ENCODE measurements at regions not wholly inside any gene's neighbourhood (a gene's known extent, or its start where the extent isn't known, plus 50 kb on each side); places are given as distances from the start of the nearest gene placed in this dataset.

DNA sequence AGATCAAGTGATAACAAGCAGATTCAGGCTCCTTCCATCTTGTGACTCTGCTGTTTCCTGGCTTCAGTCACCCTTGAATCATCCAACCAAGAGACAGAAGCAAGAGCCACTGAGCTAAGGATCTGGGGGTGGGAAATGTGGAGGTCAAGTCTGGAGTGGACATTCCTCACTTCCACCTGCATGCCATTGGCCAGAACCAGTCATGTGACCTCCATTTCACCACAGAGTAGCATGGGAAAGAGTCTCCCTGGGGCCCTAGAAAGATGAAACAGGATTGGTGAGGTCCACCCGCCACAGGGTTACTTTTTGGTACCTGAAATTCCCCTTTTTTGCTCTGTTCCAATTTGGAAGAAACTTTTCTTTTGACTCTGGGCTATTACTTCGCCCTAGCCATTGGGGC lies 1006.0 kb upstream of the EEF2KMT start:
- DNase-seq = no peak

GRCh38 chr16:6099102-6099501 lies 1001.5 kb upstream of the EEF2KMT start:
- no peak for DNase-seq

DNA sequence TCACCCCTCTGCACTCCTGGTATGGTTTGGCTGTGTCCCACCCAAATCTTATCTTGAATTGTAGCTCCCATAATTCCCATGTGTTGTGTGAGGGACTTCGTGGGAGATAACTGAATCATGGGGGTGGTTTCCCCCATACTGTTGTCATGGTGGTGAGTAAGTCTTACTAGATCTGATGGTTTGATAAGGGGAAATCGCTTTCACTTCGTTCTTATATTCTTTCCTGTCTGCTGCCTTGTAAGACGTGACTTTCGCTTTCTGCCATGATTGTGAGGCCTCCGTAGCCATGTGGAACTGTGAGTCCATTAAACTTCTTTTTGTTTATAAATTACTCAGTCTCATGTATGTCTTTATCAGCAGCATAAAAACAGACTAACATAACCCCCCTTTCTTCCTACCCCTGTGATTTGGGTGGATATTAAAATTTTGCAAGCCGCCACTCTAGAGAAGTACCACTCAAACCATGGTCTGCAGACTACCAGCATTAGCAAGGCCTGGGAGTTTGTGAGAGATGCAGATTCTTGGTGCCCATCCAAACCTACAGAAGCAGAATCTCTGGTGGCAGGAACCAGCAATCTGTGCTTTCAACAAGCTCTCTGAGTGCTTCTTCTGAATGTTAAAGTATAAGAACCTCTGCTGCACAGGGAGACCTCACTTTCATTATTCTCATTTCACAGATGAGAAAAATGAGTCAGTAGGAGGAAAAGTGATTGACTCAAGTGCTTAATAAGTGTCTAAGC lies 999.5 kb upstream of the EEF2KMT start:
- no peak for DNase-seq

DNA sequence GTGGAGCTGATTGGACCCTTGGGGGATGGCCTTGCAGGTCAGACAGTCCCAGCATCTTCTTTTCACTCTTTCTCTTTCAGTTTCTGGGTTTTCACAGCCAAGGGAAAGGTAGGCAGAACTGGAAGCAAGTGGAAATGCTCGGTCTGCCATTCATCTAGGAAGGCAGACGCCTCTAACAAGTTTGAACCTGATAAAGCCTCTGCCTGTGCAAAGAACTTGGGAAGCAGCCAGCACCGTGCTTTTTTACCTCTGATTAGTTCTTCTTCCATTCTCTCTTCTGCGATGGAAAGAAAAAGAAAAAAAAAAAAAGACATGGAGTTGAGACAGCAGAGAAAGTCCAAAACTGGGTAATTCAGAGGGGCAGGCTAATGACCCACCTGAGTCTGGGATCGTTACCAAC lies 997.8 kb upstream of the EEF2KMT start:
- DNase-seq = no peak

- no peak for DNase-seq
These were observed 993.4 kb upstream of the EEF2KMT start for GRCh38 chr16:6091021-6091420.

GRCh38 chr16:6081320-6081976 lies 983.9 kb upstream of the EEF2KMT start:
- DNase-seq = no peak

GRCh38 chr16:6076631-6077030 lies 979.0 kb upstream of the EEF2KMT start:
- no peak for DNase-seq

DNA sequence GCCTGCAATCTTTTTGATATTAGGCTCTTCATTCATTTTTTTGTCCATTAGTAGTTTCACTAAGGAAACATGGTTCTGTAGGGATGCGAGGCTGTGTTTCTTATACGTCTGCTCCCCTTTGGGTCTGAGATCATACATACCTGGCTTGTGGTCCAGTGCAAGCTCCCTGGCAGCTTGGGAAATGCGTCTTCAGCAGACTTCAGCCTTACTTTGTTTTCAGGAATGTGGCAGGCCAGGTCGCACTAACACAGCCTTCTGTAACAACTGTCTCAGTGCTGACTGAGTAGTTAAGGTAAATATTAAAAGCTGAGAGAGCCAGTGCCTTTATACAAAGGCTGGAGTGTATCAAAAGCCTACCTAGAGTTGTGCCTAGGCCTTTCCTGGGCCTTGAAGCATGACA lies 970.5 kb upstream of the EEF2KMT start:
- DNase-seq = no peak

DNA sequence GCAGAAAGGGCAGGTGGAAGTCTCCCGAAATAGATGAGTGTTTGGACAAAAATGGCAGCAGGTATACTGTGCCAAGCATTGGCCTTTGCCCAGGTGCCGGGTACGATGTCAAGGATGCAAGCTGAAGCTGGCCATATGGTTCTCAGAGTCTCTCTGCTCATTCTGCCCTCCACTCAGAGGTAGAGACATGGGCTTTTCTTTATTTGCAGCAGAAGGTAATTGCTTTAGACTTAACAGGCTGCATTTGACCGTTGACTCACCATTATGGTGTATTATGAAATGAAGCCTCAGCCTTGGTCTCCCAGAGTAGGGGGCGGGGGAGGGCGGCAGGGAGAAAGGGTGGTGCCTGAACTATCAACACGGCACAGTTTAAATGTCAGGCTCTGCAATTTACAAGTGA lies 969.1 kb upstream of the EEF2KMT start:
- DNase-seq = no peak

DNA sequence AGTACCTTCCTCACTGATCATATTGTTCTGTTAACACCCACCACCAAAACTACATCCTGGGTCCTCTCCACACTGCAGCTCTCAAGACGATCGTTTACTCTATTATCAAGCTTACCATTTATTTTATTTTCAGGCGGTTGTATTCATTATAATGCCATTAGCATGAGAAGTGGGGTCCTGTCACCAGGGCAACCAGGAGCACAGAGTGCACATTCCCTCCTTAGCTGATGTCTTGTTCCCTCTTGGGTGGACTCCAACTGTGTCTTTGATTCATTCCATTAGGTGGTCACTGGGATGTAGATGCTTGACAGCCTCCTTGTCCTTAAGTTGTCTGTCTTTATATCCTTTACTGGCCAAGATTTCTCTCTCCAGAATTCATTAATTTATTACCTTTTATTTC lies 965.9 kb upstream of the EEF2KMT start:
- no peak for DNase-seq

GRCh38 chr16:6059671-6060070 lies 962.1 kb upstream of the EEF2KMT start:
- no peak for DNase-seq

DNA sequence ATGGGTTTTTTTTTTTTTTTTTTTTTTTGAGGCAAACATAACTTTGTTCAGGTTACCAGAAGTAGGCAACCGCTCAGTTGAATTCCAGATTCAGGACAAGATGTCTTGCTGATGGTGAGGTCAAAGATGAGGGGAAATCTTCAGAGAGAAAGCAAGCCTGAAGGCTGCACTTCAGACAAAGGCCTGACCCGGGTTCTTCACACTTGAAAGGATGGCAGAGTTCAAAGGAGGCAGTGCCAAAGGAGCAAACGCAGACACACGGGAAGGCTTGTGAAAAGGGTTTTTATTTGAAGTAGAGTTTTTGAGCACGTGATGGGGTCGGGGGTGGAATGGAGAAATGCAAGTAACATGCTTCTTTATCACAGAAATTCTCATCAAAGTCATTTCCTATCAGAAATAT lies 960.2 kb upstream of the EEF2KMT start:
- no peak for DNase-seq

GRCh38 chr16:6048017-6048416 lies 950.4 kb upstream of the EEF2KMT start:
- DNase-seq = no peak

- no peak for DNase-seq
These were observed 949.7 kb upstream of the EEF2KMT start for GRCh38 chr16:6047325-6047724.

DNA sequence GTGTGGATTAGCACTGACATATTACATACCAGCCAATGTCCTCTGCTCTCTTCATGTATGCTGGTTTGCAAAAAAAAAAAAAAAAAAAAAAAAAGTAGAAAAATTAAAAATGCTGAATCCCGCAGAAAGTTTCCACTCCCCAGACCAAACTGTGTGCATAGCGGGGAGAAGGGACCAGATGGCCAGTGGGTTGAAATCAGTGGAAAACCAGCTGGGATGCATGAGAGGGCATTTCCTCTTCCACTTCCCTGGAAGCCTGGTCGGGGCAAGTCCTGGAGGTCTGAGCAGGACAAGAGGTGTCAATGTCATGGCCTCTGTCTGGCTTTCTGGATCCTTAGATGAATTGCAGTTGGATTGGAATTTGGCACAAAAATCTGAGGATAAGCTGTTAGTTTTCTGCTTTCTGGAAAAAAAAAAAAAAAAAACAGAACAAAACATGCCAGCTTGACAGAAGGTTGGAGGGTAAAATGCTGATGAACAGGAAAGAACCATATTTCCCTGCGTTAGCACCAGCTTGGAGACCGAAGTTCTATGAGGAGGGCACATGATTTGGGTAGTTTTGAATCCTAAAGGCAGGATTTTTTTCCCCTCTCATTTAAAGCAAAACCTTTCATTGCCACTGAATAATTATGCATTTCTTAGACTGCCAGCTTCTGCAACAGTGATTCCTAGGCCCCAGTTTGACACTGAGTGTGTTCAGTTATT lies 941.5 kb upstream of the EEF2KMT start:
- no peak for DNase-seq

- no peak for DNase-seq
These were observed 937.6 kb upstream of the EEF2KMT start for GRCh38 chr16:6035161-6035560.

- no peak for DNase-seq
These were observed 936.9 kb upstream of the EEF2KMT start for GRCh38 chr16:6034511-6034910.

- no peak for DNase-seq
These were observed 934.8 kb upstream of the EEF2KMT start for GRCh38 chr16:6032438-6032837.

DNA sequence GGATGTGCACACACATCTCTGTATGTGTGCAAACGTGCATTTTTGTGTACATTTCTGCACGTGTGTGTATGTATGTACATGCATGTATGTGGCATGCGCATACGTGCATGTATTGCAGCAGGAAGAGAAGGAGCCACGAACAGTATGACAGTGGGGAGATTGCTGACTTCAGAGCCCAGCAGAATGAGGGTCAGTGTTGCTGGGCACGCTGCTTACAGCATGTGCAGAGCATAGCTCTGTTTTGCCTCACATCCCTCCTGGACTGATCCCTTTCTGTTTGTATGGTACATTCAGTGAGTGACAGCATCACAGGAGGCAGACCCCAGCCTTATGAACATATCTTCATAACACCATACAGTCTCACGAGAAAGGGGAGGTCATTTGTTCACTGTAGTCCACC lies 934.0 kb upstream of the EEF2KMT start:
- no peak for DNase-seq

DNA sequence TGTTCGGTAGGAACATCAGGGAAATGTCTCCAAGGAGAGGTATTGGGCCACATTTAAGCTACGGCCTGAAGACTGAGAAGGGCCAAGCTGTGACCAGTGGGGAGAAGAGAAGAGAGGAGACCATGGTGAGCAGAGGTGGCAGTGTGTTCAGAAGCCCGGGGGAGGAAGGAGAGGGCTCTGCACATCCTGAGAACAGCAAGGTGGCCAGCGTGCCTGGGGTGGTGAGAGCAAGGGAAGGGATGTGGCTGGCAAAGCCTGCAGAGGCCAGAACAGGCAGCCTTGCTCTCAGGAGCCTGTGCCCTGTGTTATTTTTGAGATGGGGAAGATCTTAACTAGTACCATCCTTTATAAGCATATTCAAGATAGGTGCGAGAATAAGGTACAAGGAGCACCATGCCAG lies 933.5 kb upstream of the EEF2KMT start:
- DNase-seq = no peak

- no peak for DNase-seq
These were observed 930.1 kb upstream of the EEF2KMT start for GRCh38 chr16:6027733-6028132.

DNA sequence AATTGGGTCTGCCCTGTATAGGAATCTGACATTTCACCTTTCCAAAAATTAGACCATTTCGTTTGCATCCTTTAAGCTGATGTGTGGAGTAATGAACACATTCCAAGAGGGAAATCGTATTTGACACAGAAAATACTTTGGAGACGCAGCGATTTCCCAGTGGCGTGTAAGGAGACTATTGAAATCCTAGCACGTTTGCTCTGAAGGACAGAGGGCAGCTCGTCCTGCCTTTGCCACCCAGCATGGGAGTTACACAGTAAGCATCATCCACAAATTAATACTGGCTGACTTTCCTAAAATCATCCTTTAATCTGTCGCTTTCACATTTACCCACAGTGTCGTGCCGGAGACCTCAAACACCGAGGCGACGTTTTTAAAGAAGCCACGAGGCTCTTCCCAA lies 925.9 kb upstream of the EEF2KMT start:
- no peak for DNase-seq

DNA sequence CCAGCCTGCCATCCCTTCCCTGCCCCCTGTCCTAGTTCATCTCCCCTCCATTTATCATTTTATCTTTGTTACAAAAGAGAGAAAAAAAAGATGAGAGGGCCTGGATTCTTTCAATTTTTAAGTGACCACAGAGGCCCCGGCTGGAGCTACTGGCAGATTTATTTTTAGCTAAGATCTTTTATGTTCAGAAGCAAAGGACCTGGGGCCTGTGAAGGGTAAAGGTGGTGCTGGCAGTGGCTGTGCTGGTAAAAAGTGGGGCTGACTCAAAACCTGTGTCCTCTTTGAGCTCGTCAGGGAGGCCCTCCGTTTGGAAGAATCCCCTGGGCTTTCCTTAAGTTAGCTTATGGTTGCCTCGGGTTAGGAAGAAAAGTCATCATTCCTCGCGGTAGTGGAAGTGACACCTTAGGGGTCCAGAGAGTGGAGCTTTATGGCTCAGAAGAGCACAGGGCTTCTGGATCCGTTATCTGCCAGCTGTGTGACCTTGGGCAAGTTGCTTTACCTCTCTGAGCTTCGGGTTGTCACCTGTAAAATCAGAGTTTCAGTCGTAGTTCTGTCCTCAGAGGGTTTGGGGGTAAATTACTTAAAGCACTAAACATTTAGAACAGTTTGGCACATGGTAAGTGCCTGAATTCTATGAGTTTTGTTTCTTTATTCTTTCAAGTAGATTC lies 923.8 kb upstream of the EEF2KMT start:
- no peak for DNase-seq
